Stomach (tissue), 8 donors: ENCODE measurements at regions not wholly inside any gene's neighbourhood (a gene's known extent, or its start where the extent isn't known, plus 50 kb on each side); places are given as distances from the start of the nearest gene placed in this dataset.

Source experiments
- DNase-seq, 2 donors: peaks; one replicate each; pipeline versions ENCODE4 v3.0.0 to v3.0.0-alpha.2; 2013 to 2019
- H3K27ac ChIP-seq, 5 donors: fragments of 200-600 bp in 4 of 5; sonication (generic) in 4 of 5; one replicate each; pipeline ENCODE4 v1.5.1; 2013 to 2019; ENCODE audit warnings: mild to moderate bottlenecking in 1 of 5, moderate library complexity in 1 of 5
- H3K27me3 ChIP-seq, 3 donors: fragments of 200-600 bp; sonication (generic); one replicate each; pipeline ENCODE4 v1.5.1; 2017 to 2019; ENCODE audit warnings: mixed run types in 1 of 3
- H3K36me3 ChIP-seq, 4 donors: fragments of 200-600 bp; sonication (generic); 1 replicate in 3 of 4; 2 replicates in 1 of 4; pipeline ENCODE4 v1.5.1; 2016 to 2019
- H3K4me1 ChIP-seq, 4 donors: fragments of 200-600 bp; sonication (generic); one replicate each; pipeline ENCODE4 v1.5.1; 2016 to 2019
- H3K4me3 ChIP-seq, 4 donors: fragments of 200-600 bp; sonication (generic) in 3 of 4; one replicate each; pipeline ENCODE4 v1.5.1; 2016 to 2019; ENCODE audit warnings: mild to moderate bottlenecking in 1 of 4
- H3K9me3 ChIP-seq, 4 donors: fragments of 200-600 bp; sonication (generic); one replicate each; pipeline ENCODE4 v1.5.1; 2016 to 2019
- CTCF ChIP-seq, 7 experiments: fragments of 450-650 bp in 4 of 7; fragments of 200-600 bp in 3 of 7; sonication (generic) in 3 of 7; IDR thresholded peaks; one replicate each; pipeline ENCODE4 v1.5.1; 2016 to 2019; ENCODE audit warnings: antibody characterized with exemption in 7 of 7, control low read depth in 2 of 7, mild to moderate bottlenecking in 1 of 7
- EP300 ChIP-seq: sonication (generic); formaldehyde crosslinking; IDR thresholded peaks from one replicate; pipeline ENCODE4 v1.6.1; 2017; ENCODE audit warnings: antibody characterized with exemption
- POLR2A ChIP-seq, 4 donors: fragments of 450-650 bp; IDR thresholded peaks; one replicate each; pipeline ENCODE4 v1.6.1; 2016; ENCODE audit warnings: antibody characterized with exemption in 4 of 4, control low read depth in 2 of 4, mild to moderate bottlenecking in 1 of 4, moderate library complexity in 1 of 4
- POLR2AphosphoS5 ChIP-seq, 3 donors: sonication (generic); formaldehyde crosslinking; IDR thresholded peaks; one replicate each; pipeline ENCODE4 v1.6.1; 2016; ENCODE audit warnings: antibody characterized with exemption in 3 of 3
- WGBS, 5 donors: extraction: QIAGEN DNeasy Blood & Tissue Kit in 3 of 5; methylation state at CpG; one replicate each; pipeline versions ENCODE4 v1.1.5 to v1.1.7; 2013 to 2018; 5-methylcytosine and 5-hydroxymethylcytosine counted together
- intact Hi-C: fragments of 100-400 bp; cut with DNase I; formaldehyde crosslinking; loops from one replicate; pipeline ENCODE4 v1.15.1; 2023; ENCODE audit warnings: low total_unique reads
- donor health status: healthy with polysubstance abuse.
- donor health status: Bipolar disorder and iron deficiency.
- donor health status: healthy.

DNA sequence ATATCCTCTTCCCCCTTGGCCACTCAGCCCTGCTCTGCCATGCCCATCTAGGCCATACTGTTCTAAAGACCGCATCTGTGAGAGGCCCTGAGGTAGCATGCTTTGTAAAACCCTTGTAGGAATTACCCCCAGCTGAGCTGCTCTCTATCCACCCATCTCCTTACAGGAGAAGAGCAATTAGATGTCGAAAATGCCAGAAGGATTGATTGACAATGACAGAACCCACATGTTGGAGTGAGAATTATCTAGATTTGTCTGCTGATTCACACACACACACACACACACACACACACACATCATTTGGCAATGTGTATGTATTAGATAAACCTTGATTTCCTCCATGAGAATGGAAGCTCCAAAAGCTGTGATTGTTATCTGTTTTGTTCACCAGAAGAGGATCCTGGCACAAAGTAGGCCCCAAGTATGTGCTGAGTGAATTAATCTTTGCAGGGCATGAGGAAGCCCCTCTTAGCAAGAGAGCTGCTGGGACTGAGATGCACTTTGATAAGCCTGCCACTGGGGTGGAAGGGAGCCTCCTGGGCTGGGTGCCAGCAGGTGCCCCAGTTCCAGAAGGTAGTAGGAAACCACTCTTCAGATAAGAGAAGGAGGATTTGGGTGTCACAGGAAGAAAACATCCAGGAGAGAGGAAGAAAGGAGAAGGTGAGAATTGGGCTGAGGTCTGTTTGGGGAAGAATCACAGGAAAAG lies 187.5 kb upstream of the ADO start:
- DNase-seq = no peak
- Histone ChIP-seq H3K9me3 (no peaks in the 10 kb centered on the region), H3K27me3 (no peaks in the 10 kb centered on the region), H3K36me3 (no peaks in the 10 kb centered on the region), H3K27ac (no peak overlapping the region), H3K4me3 (no peak overlapping the region), H3K4me1 (no peaks in the 10 kb centered on the region)
- intact Hi-C loops = no loop called here
- 76 to 93% (median 85%) methylated on average over 2 of the region's 2 CpGs for WGBS, 5 donors
- TF ChIP-seq CTCF (IDR thresholded peaks at IDR 0.05) = no peak
- no peak for TF ChIP-seq EP300
- no peak for TF ChIP-seq POLR2A (IDR thresholded peaks at IDR 0.05)
- no peak for TF ChIP-seq POLR2AphosphoS5 (IDR thresholded peaks at IDR 0.05)

DNA sequence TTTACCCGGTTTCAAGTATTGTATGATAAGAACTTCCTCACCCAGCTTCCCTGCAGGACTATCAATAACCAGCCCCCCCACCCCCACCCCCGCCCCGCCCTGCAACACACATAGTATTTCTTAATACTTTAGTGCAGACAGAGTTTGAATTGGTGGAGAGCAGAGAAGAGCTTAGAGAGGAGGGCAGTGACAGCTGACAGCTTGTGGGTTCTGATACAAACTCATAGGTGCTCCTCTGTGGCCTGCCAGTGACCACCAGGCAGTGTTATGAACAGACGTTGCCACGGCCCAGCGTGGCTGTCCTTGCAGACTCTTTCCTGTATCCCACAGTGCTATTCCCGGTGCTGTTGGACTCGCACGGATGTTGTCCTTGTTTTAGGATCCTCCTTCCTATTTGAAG lies 186.9 kb upstream of the ADO start:
- H3K4me1 ChIP-seq = no peaks in the 10 kb centered on the region
- H3K9me3 ChIP-seq = no peaks in the 10 kb centered on the region
- H3K27me3 ChIP-seq = no peaks in the 10 kb centered on the region
- DNase-seq = no peak
- WGBS, 5 donors = 58 to 70% (median 61%) methylated on average over 9 of the region's 9 CpGs
- TF ChIP-seq POLR2AphosphoS5 (IDR thresholded peaks at IDR 0.05) = no peak
- TF ChIP-seq CTCF (IDR thresholded peaks at IDR 0.05) = no peak
- TF ChIP-seq POLR2A (IDR thresholded peaks at IDR 0.05) = no peak
- TF ChIP-seq EP300 = no peak
- H3K27ac ChIP-seq = no peak overlapping the region
- intact Hi-C loops = no loop called here
- H3K4me3 ChIP-seq = no peak overlapping the region
- no peaks in the 10 kb centered on the region for H3K36me3 ChIP-seq

GRCh38 chr10:62618054-62618453 lies 186.5 kb upstream of the ADO start:
- TF ChIP-seq POLR2A (IDR thresholded peaks at IDR 0.05) (no peak), EP300 (no peak), POLR2AphosphoS5 (IDR thresholded peaks at IDR 0.05) (no peak), CTCF (IDR thresholded peaks at IDR 0.05) (no peak)
- intact Hi-C loops = no loop called here
- Histone ChIP-seq H3K27me3 (no peaks in the 10 kb centered on the region), H3K4me3 (no peak overlapping the region), H3K36me3 (no peaks in the 10 kb centered on the region), H3K4me1 (no peaks in the 10 kb centered on the region), H3K27ac (peak overlapping the region in 1 of 5 donors; percentile 14), H3K9me3 (no peaks in the 10 kb centered on the region)
- 81 to 95% (median 87%) methylated on average over 5 of the region's 5 CpGs for WGBS, 5 donors
- DNase-seq = no peak

GRCh38 chr10:62618576-62619412 lies 185.7 kb upstream of the ADO start:
- TF ChIP-seq CTCF (IDR thresholded peaks at IDR 0.05) (no peak), EP300 (no peak)
- DNase-seq = peak in 1 of 2 donors; percentile 38
- no peak overlapping the region for H3K4me3 ChIP-seq

More at GRCh38 chr10:62618576-62619412, 185.7 kb upstream of the ADO start:
- H3K27me3 ChIP-seq = no peaks in the 10 kb centered on the region
- intact Hi-C loops = no loop called here
- no peaks in the 10 kb centered on the region for H3K9me3 ChIP-seq
- WGBS, 5 donors = 54 to 73% (median 69%) methylated on average over 5 to 7 of the region's 7 CpGs
- H3K27ac ChIP-seq = peak overlapping the region in 2 of 5 donors; percentile 14 to 26
- no peaks in the 10 kb centered on the region for H3K4me1 ChIP-seq
- H3K36me3 ChIP-seq = no peaks in the 10 kb centered on the region
